IPS-20b (cell line): ENCODE measurements at regions not wholly inside any gene's neighbourhood (a gene's known extent, or its start where the extent isn't known, plus 50 kb on each side); places are given as distances from the start of the nearest gene placed in this dataset.
"Not testable (repeated sequence)": the region's sequence is repeated elsewhere in the genome, so short reads cannot be mapped to it uniquely, and the experiment has no call there.

Experiments used
- H3K27ac ChIP-seq: one replicate; pipeline ENCODE4 v1.5.1; 2013; ENCODE audit warnings: low read length
- H3K27me3 ChIP-seq: 2 replicates; pipeline ENCODE4 v1.6.1; 2013; ENCODE audit warnings: mild to moderate bottlenecking, low read length, inconsistent platforms; ENCODE audit not compliant: insufficient read depth
- H3K36me3 ChIP-seq: 2 replicates; pipeline ENCODE4 v1.6.1; 2013; ENCODE audit warnings: low read depth, mild to moderate bottlenecking, inconsistent platforms, low read length, moderate library complexity; ENCODE audit not compliant: insufficient read depth
- H3K4me1 ChIP-seq: 2 replicates; pipeline ENCODE4 v1.6.1; 2013; ENCODE audit warnings: mild to moderate bottlenecking, control low read depth, inconsistent platforms, low read length, moderate library complexity; ENCODE audit not compliant: insufficient read depth
- H3K4me3 ChIP-seq: 2 replicates; pipeline ENCODE4 v1.5.1; 2013; ENCODE audit warnings: mild to moderate bottlenecking, low read length, inconsistent platforms
- H3K9ac ChIP-seq: 2 replicates; pipeline ENCODE4 v1.6.1; 2013; ENCODE audit warnings: low read depth, mild to moderate bottlenecking, inconsistent platforms, low read length, moderate library complexity
- H3K9me3 ChIP-seq: 2 replicates; pipeline ENCODE4 v1.6.1; 2013; ENCODE audit warnings: mild to moderate bottlenecking, low read depth, low read length, inconsistent platforms; ENCODE audit not compliant: insufficient read depth

GRCh38 chr2:150088538-150088937 lies 398.9 kb downstream of the RND3 start:
- Histone ChIP-seq H3K27me3 (no peaks in the 10 kb centered on the region), H3K9ac (no peak overlapping the region), H3K36me3 (no peaks in the 10 kb centered on the region), H3K4me3 (no peak overlapping the region), H3K4me1 (peaks cover 6% of the 10 kb centered on the region; the same call in 1 of the 2 replicates), H3K9me3 (no peaks in the 10 kb centered on the region), H3K27ac (no peak overlapping the region)

GRCh38 chr2:150085478-150085877 lies 402.0 kb downstream of the RND3 start:
- Histone ChIP-seq H3K9ac (no peak overlapping the region), H3K36me3 (no peaks in the 10 kb centered on the region), H3K4me3 (no peak overlapping the region), H3K9me3 (no peaks in the 10 kb centered on the region), H3K27me3 (no peaks in the 10 kb centered on the region), H3K27ac (no peak overlapping the region), H3K4me1 (peaks cover 6% of the 10 kb centered on the region; the same call in 1 of the 2 replicates)

DNA sequence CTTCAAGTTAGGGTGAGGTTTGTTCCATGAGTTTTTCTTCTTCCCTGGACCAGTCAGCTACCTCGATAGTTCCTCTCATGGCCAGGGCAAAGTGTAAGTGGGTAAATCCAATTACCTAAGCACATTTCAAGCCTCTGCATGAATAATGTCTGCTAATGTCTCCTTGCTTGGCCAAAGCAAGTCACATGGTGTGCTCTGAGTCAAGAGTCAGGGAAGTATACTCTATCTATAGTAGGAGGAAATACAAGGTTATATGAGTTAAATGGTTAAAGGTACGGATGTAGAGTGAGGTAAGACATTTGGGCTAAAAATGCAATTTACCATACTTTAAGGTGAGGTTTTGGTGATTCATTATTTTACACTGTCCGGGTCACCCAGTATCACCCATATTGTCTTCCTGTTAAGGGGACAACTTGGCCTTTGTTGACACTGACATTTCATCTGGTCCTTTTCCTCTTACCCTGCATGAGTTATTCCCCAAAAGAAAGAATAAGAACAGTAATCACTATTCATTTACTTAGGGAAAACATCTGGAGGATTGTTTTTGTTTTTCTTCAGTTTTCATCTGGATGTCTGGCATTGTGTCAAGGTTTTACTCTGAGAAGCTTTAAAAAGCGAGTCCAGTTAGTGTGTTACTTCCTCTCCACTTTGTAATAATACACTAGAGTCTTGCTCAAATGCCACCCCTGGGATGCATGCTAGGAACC lies 405.5 kb downstream of the RND3 start:
- Histone ChIP-seq H3K9ac (no peak overlapping the region), H3K4me1 (no peaks in the 10 kb centered on the region; the same call in 1 of the 2 replicates), H3K9me3 (no peaks in the 10 kb centered on the region), H3K4me3 (no peak overlapping the region), H3K27me3 (no peaks in the 10 kb centered on the region), H3K36me3 (no peaks in the 10 kb centered on the region), H3K27ac (no peak overlapping the region)

DNA sequence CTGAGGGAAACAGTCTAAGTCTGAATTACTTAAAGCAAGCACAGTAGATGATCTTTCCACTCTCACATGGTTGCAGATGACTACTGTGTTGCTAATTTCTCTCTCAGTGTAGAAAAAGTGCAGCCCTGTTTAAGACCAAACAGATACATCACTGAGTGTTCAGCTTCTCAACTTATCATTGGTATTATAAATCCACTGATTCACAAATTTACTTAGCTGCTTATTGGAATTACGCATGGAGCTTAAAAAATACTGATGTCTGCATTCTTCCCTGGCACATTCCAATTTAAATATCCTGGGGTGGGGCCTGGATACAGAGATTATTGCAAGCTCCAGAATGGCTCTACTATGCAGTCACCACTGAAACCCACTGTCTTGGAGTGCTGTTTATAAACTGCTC lies 411.2 kb downstream of the RND3 start:
- no peaks in the 10 kb centered on the region for H3K4me1 ChIP-seq
- no peak overlapping the region for H3K9ac ChIP-seq
- H3K9me3 ChIP-seq, result no peaks in the 10 kb centered on the region
- H3K4me3 ChIP-seq, result no peak overlapping the region
- no peaks in the 10 kb centered on the region for H3K27me3 ChIP-seq
- H3K36me3 ChIP-seq, result no peaks in the 10 kb centered on the region
- H3K27ac ChIP-seq, result no peak overlapping the region

DNA sequence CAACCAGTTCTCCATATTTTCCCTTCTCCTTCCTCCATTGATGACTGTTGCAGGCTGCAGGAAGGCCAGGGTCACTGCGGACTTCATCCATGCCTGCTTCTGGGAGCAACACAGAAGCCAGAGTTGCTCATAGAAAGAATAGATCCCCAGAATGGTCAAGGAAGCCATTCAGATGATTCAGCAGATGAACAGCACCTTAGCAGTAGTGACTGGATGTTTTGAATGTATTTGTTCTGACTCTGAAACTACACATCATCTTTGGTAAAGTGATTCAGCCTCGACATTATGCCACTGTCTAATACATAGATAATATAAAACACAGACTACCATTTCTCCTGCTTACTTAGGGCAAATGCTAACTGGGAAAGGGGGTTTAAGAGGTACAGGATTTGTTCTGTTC lies 411.6 kb downstream of the RND3 start:
- Histone ChIP-seq H3K9ac (no peak overlapping the region), H3K27me3 (no peaks in the 10 kb centered on the region), H3K4me3 (no peak overlapping the region), H3K9me3 (no peaks in the 10 kb centered on the region), H3K36me3 (no peaks in the 10 kb centered on the region), H3K4me1 (no peaks in the 10 kb centered on the region), H3K27ac (no peak overlapping the region)

DNA sequence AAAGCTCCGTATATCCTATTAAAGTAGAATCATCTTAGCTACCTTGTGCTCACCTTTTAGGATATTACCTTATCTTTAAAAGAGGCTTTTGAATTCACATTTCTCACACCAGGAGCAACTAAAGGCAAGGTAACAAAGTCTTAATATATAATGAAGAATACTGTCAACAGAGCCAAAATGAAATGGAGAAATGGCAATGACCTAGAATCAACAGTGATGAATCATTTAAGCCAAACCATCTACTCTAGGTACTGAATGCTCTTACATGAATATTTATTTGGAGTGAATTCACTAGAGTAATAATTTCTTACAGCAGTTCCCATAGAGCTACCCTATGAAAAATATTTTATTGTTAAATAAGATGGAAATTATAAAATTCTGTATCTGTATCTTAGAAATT lies 421.0 kb downstream of the RND3 start:
- H3K9ac ChIP-seq, result no peak overlapping the region
- H3K27me3 ChIP-seq, result no peaks in the 10 kb centered on the region
- H3K4me1 ChIP-seq, result peaks cover 37% of the 10 kb centered on the region

GRCh38 chr2:150063931-150064548 lies 423.4 kb downstream of the RND3 start:
- peak overlapping the region; percentile 42; the same call in 1 of the 2 replicates for H3K9ac ChIP-seq
- H3K4me3 ChIP-seq, result peak overlapping the region; percentile 36; the same call in 1 of the 2 replicates
- H3K27me3 ChIP-seq, result no peaks in the 10 kb centered on the region
- peaks cover 55% of the 10 kb centered on the region for H3K4me1 ChIP-seq
- peak overlapping the region; percentile 23 for H3K27ac ChIP-seq
- H3K9me3 ChIP-seq, result no peaks in the 10 kb centered on the region
- H3K36me3 ChIP-seq, result no peaks in the 10 kb centered on the region

More for the DNA sequence above, 421.0 kb downstream of the RND3 start:
- Histone ChIP-seq H3K9me3 (no peaks in the 10 kb centered on the region), H3K4me3 (no peak overlapping the region), H3K36me3 (no peaks in the 10 kb centered on the region), H3K27ac (no peak overlapping the region)

- H3K9me3 ChIP-seq, result no peaks in the 10 kb centered on the region
- no peaks in the 10 kb centered on the region for H3K27me3 ChIP-seq
- peak overlapping the region; percentile 16; the same call in 1 of the 2 replicates for H3K4me3 ChIP-seq
- no peak overlapping the region for H3K9ac ChIP-seq
- H3K36me3 ChIP-seq, result no peaks in the 10 kb centered on the region
- H3K27ac ChIP-seq, result peak overlapping the region; percentile 4
- peaks cover 55% of the 10 kb centered on the region for H3K4me1 ChIP-seq
Measured at GRCh38 chr2:150063432-150063889, 424.0 kb downstream of the RND3 start.

DNA sequence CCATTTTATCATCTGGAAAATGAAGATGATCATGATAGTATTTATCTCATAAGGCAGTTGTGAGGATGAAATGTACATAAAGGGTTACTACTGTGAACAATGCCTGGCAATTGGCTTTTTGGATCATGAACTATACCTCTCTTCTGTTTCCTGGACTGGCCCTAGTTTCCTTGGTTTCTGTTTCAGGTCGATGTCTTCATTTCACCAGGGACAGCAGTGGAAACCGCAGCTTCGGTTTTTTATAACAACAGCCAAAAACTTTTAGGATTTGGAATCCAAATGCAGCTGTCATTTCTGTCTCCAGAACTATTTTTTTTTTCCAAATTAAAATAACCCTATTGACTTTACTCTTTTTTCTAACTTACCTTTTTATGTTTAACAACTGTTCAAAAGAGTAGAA lies 425.1 kb downstream of the RND3 start:
- Histone ChIP-seq H3K27me3 (no peaks in the 10 kb centered on the region), H3K4me3 (no peak overlapping the region), H3K4me1 (peaks cover 55% of the 10 kb centered on the region), H3K27ac (no peak overlapping the region), H3K36me3 (no peaks in the 10 kb centered on the region), H3K9me3 (no peaks in the 10 kb centered on the region), H3K9ac (no peak overlapping the region)

DNA sequence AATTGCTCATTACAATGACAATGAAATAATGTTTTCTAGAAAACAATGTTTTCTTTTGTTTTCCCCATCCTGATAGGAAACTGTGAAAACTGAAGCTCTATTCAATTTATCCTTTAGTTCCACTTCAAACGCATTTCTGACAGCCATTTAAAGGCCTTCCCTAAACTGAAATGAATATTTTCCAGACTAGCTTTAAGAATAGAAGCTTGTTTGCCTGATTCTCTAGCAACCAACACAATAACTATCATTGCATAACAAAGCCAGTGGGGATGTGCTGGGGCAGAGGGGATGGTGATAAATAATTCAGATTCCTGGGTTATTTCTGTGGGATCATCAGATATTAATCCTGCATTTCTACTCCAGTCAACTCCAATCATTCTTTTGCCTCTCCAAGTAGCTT lies 427.1 kb downstream of the RND3 start:
- Histone ChIP-seq H3K4me3 (0 out of 2 replicates have a peak overlapping the region, but pooled peaks have one; percentile 15), H3K9ac (peak overlapping the region; percentile 8; the same call in 1 of the 2 replicates)

DNA sequence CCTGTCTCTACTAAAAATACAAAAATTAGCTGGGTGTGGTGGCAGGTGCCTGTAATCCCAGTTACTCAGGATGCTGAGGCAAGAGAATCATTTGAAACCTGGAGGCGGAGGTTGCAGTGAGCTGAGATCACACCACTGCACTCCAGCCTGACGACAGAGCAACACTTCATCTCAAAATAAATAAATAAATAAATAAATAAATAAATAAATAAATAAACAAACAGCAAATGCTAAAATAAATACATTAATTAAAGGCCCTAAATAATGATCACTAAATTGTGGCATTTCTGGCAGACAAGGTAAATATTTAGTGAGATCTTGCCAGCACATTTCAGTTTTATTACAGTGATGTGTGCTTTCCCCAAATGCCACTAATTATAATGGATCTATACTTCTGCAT lies 427.8 kb downstream of the RND3 start:
- not testable (repeated sequence) for H3K36me3 ChIP-seq, H3K27ac ChIP-seq, H3K27me3 ChIP-seq, H3K9me3 ChIP-seq, H3K9ac ChIP-seq, H3K4me3 ChIP-seq
- H3K4me1 ChIP-seq, result peaks cover 43% of the 10 kb centered on the region

More for the DNA sequence above, 427.1 kb downstream of the RND3 start:
- no peak overlapping the region for H3K27ac ChIP-seq
- H3K27me3 ChIP-seq, result no peaks in the 10 kb centered on the region
- H3K9me3 ChIP-seq, result no peaks in the 10 kb centered on the region
- no peaks in the 10 kb centered on the region for H3K36me3 ChIP-seq
- H3K4me1 ChIP-seq, result peaks cover 49% of the 10 kb centered on the region

DNA sequence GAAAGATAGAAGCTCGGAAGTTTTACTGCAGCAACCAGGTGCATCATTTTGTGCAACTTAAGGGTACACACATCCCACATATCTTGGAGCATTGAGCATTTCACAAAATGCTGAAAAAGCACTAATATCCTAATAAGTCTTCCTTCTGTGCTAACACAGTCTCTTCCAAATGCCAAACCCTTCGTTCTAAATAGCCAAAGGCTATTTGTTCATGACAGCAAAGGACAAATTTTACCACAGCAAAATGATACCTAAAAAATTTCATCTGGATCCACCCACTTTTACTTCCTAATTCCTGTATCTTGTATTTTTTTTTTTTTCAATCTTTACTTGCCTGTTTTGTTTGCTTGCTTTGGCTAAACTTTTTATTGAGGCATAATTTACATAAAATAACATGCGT lies 435.0 kb downstream of the RND3 start:
- H3K9ac ChIP-seq, result no peak overlapping the region
- H3K9me3 ChIP-seq, result no peaks in the 10 kb centered on the region
- no peaks in the 10 kb centered on the region for H3K36me3 ChIP-seq

More for the DNA sequence above, 435.0 kb downstream of the RND3 start:
- H3K4me1 ChIP-seq, result no peaks in the 10 kb centered on the region
- H3K4me3 ChIP-seq, result no peak overlapping the region
- H3K27ac ChIP-seq, result no peak overlapping the region
- H3K27me3 ChIP-seq, result no peaks in the 10 kb centered on the region
